DND-41 (cell line): ENCODE measurements at regions not wholly inside any gene's neighbourhood (a gene's known extent, or its start where the extent isn't known, plus 50 kb on each side); places are given as distances from the start of the nearest gene placed in this dataset.

ENCODE experiments used
- EZH2 ChIP-seq: IDR thresholded peaks from 3 replicates; pipeline ENCODE4 v1.6.1; 2012; ENCODE audit warnings: borderline replicate concordance, low read depth, mild to moderate bottlenecking, moderate library complexity, low read length, inconsistent platforms; ENCODE audit not compliant: severe bottlenecking
- TF ChIP-seq, protein P1 (sequence below): IDR thresholded peaks from 2 replicates; pipeline ENCODE4 v1.5.1; 2012; ENCODE audit warnings: borderline replicate concordance, low read length, moderate library complexity, mild to moderate bottlenecking; ENCODE audit not compliant: poor library complexity, severe bottlenecking; ENCODE audit errors: extremely low read depth

- TF ChIP-seq, protein P1, sequence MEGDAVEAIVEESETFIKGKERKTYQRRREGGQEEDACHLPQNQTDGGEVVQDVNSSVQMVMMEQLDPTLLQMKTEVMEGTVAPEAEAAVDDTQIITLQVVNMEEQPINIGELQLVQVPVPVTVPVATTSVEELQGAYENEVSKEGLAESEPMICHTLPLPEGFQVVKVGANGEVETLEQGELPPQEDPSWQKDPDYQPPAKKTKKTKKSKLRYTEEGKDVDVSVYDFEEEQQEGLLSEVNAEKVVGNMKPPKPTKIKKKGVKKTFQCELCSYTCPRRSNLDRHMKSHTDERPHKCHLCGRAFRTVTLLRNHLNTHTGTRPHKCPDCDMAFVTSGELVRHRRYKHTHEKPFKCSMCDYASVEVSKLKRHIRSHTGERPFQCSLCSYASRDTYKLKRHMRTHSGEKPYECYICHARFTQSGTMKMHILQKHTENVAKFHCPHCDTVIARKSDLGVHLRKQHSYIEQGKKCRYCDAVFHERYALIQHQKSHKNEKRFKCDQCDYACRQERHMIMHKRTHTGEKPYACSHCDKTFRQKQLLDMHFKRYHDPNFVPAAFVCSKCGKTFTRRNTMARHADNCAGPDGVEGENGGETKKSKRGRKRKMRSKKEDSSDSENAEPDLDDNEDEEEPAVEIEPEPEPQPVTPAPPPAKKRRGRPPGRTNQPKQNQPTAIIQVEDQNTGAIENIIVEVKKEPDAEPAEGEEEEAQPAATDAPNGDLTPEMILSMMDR: no peak
- TF ChIP-seq EZH2: no peak
Observed at GRCh38 chr15:70210076-70210475, 112.4 kb upstream of the TLE3 start.
